ENCODE measurements at regions not wholly inside any gene's neighbourhood (a gene's known extent, or its start where the extent isn't known, plus 50 kb on each side); places are given as distances from the start of the nearest gene placed in this dataset.
"Not testable (repeated sequence)": the region's sequence is repeated elsewhere in the genome, so short reads cannot be mapped to it uniquely, and the experiment has no call there.

DNA sequence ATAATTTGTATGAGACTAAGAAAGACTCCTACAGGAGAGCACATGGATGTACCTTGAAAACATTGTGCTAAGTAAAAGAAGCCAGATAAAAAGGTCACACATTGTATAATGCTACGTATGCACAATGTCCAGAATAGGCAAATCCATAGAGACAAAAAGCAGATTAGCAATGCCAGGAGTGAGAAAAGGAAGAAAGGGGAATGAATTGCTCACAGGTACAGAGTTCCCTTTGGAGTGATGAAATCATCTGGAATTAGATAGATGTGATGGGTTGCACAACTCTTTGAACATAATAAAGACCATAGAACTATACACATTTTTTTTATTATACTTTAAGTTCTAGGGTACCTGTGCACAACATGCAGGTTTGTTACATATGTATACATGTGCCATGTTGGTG, 1218.9 kb upstream of the TMEM132C start:
- Histone ChIP-seq H3K27me3 (ENCODE audit: insufficient read depth) (no peaks in the 10 kb centered on the region), H3K27ac (ENCODE audit: low read depth) (no peak overlapping the region), H3K4me3 (no peak overlapping the region), H3F3A (replicated peaks; ENCODE audit: low read depth) (no peaks in the 10 kb centered on the region), H3K79me2 (replicated peaks; ENCODE audit: insufficient read depth) (no peaks in the 10 kb centered on the region), H3K4me2 (no peak overlapping the region), H3K9me2 (ENCODE audit: insufficient read depth) (no peaks in the 10 kb centered on the region), H3K36me3 (ENCODE audit: insufficient read depth) (no peaks in the 10 kb centered on the region), H2AFZ (no peak overlapping the region), H3K4me1 (ENCODE audit: insufficient read depth) (0 out of 2 replicates have a peak, but pooled peaks cover 4% of the 10 kb centered on the region), H4K20me1 (replicated peaks; ENCODE audit: insufficient read depth) (no peaks in the 10 kb centered on the region)
- no peak for DNase-seq (ENCODE audit: low spot score)
- Mint-ChIP-seq H3K9me3 (peaks cover 90% of the 10 kb centered on the region), H3K4me3 (no peak overlapping the region), H3K27me3 (ENCODE audit: insufficient read depth, low read depth, poor library complexity) (no peaks in the 10 kb centered on the region), H3K4me1 (no peaks in the 10 kb centered on the region), H3K27ac (no peak overlapping the region), H3K36me3 (ENCODE audit: low read depth) (peaks cover 16% of the 10 kb centered on the region; the same call in 2 of the 3 replicates)
- no peak for ATAC-seq
- TF ChIP-seq ZNF462 (CRISPR knock-in tag; IDR thresholded peaks at IDR 0.05) = no peak
- TF ChIP-seq EZH2 (IDR thresholded peaks at IDR 0.05; ENCODE audit: low read depth, unreplicated experiment) = no peak
- TF ChIP-seq, protein P1, sequence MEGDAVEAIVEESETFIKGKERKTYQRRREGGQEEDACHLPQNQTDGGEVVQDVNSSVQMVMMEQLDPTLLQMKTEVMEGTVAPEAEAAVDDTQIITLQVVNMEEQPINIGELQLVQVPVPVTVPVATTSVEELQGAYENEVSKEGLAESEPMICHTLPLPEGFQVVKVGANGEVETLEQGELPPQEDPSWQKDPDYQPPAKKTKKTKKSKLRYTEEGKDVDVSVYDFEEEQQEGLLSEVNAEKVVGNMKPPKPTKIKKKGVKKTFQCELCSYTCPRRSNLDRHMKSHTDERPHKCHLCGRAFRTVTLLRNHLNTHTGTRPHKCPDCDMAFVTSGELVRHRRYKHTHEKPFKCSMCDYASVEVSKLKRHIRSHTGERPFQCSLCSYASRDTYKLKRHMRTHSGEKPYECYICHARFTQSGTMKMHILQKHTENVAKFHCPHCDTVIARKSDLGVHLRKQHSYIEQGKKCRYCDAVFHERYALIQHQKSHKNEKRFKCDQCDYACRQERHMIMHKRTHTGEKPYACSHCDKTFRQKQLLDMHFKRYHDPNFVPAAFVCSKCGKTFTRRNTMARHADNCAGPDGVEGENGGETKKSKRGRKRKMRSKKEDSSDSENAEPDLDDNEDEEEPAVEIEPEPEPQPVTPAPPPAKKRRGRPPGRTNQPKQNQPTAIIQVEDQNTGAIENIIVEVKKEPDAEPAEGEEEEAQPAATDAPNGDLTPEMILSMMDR (conservative IDR thresholded peaks at IDR 0.05; ENCODE audit: low read depth in 2 of 2) = no peak

DNA sequence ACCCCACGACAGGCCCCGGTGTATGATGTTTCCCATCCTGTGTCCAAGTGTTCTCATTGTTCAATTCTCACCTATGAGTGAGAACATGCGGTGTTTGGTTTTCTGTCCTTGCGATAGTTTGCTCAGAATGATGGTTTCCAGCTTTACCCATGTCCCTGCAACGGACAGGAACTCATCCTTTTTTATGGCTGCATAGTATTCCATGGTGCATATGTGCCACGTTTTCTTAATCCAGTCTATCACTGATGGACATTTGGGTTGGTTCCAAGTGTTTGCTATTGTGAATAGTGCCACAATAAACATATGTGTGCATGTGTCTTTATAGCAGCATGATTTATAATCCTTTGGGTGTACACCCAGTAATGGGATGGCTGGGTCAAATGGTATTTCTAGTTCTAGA, 1218.4 kb upstream of the TMEM132C start:
- H2AFZ ChIP-seq; H4K20me1 ChIP-seq (replicated peaks; ENCODE audit: insufficient read depth); H3K9me2 ChIP-seq (ENCODE audit: insufficient read depth); H3K27me3 Mint-ChIP-seq (ENCODE audit: insufficient read depth, low read depth, poor library complexity); ATAC-seq; H3K4me1 Mint-ChIP-seq; H3K79me2 ChIP-seq (replicated peaks; ENCODE audit: insufficient read depth); H3K27ac Mint-ChIP-seq; H3K36me3 ChIP-seq (ENCODE audit: insufficient read depth); H3K4me3 Mint-ChIP-seq; H3K4me1 ChIP-seq (ENCODE audit: insufficient read depth); H3K4me2 ChIP-seq; H3F3A ChIP-seq (replicated peaks; ENCODE audit: low read depth); DNase-seq (ENCODE audit: low spot score); H3K27me3 ChIP-seq (ENCODE audit: insufficient read depth); H3K4me3 ChIP-seq; H3K27ac ChIP-seq (ENCODE audit: low read depth): not testable (repeated sequence)
- Mint-ChIP-seq H3K36me3 (ENCODE audit: low read depth) (peaks cover 13% of the 10 kb centered on the region; the same call in 2 of the 3 replicates), H3K9me3 (peaks cover 90% of the 10 kb centered on the region)
